ENCODE measurements at regions not wholly inside any gene's neighbourhood (a gene's known extent, or its start where the extent isn't known, plus 50 kb on each side); places are given as distances from the start of the nearest gene placed in this dataset.

DNA sequence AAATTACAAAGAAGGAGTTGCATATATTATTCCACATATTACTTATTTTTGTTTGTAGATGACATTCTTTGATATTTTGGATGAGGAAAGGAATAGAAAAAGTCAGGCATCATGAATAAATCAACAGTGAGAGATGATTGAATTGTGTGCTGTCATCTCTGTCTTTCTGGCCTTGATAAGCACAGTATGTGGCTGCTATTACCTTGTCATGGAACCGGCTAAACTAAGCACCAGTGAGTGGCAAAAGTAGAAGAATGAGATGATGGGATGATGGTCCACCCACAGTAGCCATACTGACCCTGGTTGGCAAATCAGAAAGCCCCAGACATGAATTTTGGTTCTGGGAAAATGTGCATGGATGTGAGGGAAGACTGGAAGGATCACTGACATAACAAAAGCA lies 361.2 kb upstream of the DMAC1 start:
- H3K27ac ChIP-seq, result no peak overlapping the region
- ATAC-seq (no peak), DNase-seq (no peak)
- H3K4me1 ChIP-seq, result no peaks in the 10 kb centered on the region
- intact Hi-C loops (cut with DNase I; ENCODE audit: low total_unique reads) (no loop called here), in situ Hi-C loops (cut with MboI; ENCODE audit: low sequenced_read_pairs in 4 of 4) (no loop called here)
- no peak overlapping the region for H3K4me3 ChIP-seq
- TF ChIP-seq POLR2A (IDR thresholded peaks at IDR 0.05), result no peak
- TF ChIP-seq, protein P1, sequence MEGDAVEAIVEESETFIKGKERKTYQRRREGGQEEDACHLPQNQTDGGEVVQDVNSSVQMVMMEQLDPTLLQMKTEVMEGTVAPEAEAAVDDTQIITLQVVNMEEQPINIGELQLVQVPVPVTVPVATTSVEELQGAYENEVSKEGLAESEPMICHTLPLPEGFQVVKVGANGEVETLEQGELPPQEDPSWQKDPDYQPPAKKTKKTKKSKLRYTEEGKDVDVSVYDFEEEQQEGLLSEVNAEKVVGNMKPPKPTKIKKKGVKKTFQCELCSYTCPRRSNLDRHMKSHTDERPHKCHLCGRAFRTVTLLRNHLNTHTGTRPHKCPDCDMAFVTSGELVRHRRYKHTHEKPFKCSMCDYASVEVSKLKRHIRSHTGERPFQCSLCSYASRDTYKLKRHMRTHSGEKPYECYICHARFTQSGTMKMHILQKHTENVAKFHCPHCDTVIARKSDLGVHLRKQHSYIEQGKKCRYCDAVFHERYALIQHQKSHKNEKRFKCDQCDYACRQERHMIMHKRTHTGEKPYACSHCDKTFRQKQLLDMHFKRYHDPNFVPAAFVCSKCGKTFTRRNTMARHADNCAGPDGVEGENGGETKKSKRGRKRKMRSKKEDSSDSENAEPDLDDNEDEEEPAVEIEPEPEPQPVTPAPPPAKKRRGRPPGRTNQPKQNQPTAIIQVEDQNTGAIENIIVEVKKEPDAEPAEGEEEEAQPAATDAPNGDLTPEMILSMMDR (IDR thresholded peaks at IDR 0.05 in 4 of 5, conservative IDR thresholded peaks at IDR 0.05 in 1 of 5), result no peak
- no peaks in the 10 kb centered on the region for H3K27me3 ChIP-seq
- H3K9me3 ChIP-seq, result no peaks in the 10 kb centered on the region
- no peaks in the 10 kb centered on the region for H3K36me3 ChIP-seq

DNA sequence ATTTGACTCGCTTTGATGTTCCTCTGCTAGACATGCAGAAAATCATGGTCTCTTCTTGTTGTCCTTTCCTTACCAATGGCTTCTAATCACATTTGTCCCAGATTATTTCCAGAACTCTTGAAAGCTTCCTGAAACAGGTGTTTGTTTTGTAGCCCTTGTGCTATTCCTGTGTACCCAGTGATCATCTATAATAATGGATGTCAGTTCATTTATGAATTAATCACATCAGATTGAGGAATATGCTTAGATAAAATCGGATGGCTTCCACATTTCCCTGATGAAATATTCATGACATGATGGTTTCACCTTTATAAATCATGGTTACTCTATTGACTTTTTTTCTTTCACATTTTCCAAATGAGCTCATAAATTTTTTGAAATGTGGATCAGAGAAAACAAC lies 359.0 kb upstream of the DMAC1 start:
- ATAC-seq (no peak), DNase-seq (no peak)
- Histone ChIP-seq H3K27ac (no peak overlapping the region), H3K27me3 (no peaks in the 10 kb centered on the region), H3K4me3 (no peak overlapping the region), H3K4me1 (no peaks in the 10 kb centered on the region), H3K9me3 (no peaks in the 10 kb centered on the region), H3K36me3 (no peaks in the 10 kb centered on the region)
- TF ChIP-seq, protein P1 (IDR thresholded peaks at IDR 0.05 in 4 of 5, conservative IDR thresholded peaks at IDR 0.05 in 1 of 5), result no peak
- TF ChIP-seq POLR2A (IDR thresholded peaks at IDR 0.05), result no peak
- intact Hi-C loops (cut with DNase I; ENCODE audit: low total_unique reads), result no loop called here
- in situ Hi-C loops (cut with MboI; ENCODE audit: low sequenced_read_pairs in 4 of 4), result no loop called here

DNA sequence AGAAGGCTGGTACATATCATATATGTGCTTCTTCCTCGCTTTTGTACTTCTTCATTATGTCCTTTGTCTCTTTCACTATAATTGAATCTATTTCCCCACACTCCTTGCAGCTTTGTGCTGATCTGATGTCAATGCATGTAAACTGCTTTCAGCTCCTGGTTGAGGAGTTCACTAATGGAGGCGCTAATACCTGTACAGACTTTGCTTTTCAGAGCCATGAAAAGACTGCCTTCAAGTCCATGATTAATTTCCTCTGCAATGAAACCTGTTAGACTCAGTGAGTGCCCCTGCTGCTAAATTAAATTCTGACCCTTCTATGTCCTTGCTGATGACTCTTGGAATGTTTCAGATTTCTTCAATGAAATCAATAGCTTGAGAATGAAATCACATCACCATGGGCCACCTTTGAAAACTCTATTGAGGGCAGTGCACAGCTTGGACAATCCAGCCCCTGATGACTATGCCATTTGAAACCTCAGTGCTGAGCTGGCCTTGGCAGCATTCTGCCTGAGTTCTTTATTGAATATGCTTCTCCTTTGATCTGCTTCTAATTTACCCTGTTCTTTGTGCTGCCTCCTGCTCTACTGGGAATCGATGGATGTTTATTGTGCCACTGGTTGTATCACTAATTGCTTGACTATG lies 358.2 kb upstream of the DMAC1 start:
- Histone ChIP-seq H3K36me3 (no peaks in the 10 kb centered on the region), H3K4me1 (no peaks in the 10 kb centered on the region), H3K9me3 (no peaks in the 10 kb centered on the region), H3K4me3 (no peak overlapping the region), H3K27ac (no peak overlapping the region), H3K27me3 (no peaks in the 10 kb centered on the region)
- intact Hi-C loops (cut with DNase I; ENCODE audit: low total_unique reads) (no loop called here), in situ Hi-C loops (cut with MboI; ENCODE audit: low sequenced_read_pairs in 4 of 4) (no loop called here)
- TF ChIP-seq, protein P1 (IDR thresholded peaks at IDR 0.05 in 4 of 5, conservative IDR thresholded peaks at IDR 0.05 in 1 of 5), result no peak
- TF ChIP-seq POLR2A (IDR thresholded peaks at IDR 0.05), result no peak
- DNase-seq (no peak), ATAC-seq (no peak)

- ATAC-seq, result no peak
- in situ Hi-C loops (cut with MboI; ENCODE audit: low sequenced_read_pairs in 4 of 4) (no loop called here), intact Hi-C loops (cut with DNase I; ENCODE audit: low total_unique reads) (no loop called here)
- H3K4me3 ChIP-seq, result no peak overlapping the region
- no peaks in the 10 kb centered on the region for H3K27me3 ChIP-seq
- H3K27ac ChIP-seq, result no peak overlapping the region
- TF ChIP-seq, protein P1 (IDR thresholded peaks at IDR 0.05 in 4 of 5, conservative IDR thresholded peaks at IDR 0.05 in 1 of 5), result no peak
- no peak for TF ChIP-seq POLR2A (IDR thresholded peaks at IDR 0.05)
- no peak for DNase-seq
- H3K4me1 ChIP-seq, result no peaks in the 10 kb centered on the region
- no peaks in the 10 kb centered on the region for H3K9me3 ChIP-seq
- no peaks in the 10 kb centered on the region for H3K36me3 ChIP-seq
Observed at GRCh38 chr9:8156346-8156745, 356.8 kb upstream of the DMAC1 start.

GRCh38 chr9:8155706-8156105 lies 356.1 kb upstream of the DMAC1 start:
- Histone ChIP-seq H3K4me1 (no peaks in the 10 kb centered on the region), H3K9me3 (no peaks in the 10 kb centered on the region), H3K4me3 (no peak overlapping the region), H3K27ac (no peak overlapping the region), H3K36me3 (no peaks in the 10 kb centered on the region), H3K27me3 (no peaks in the 10 kb centered on the region)
- no peak for DNase-seq
- TF ChIP-seq, protein P1 (IDR thresholded peaks at IDR 0.05 in 4 of 5, conservative IDR thresholded peaks at IDR 0.05 in 1 of 5), result no peak
- no peak for TF ChIP-seq POLR2A (IDR thresholded peaks at IDR 0.05)
- no peak for ATAC-seq
- intact Hi-C loops (cut with DNase I; ENCODE audit: low total_unique reads) (no loop called here), in situ Hi-C loops (cut with MboI; ENCODE audit: low sequenced_read_pairs in 4 of 4) (no loop called here)

All from gastrocnemius medialis (tissue), 4 donors.